ENCODE measurements at regions not wholly inside any gene's neighbourhood (a gene's known extent, or its start where the extent isn't known, plus 50 kb on each side); places are given as distances from the start of the nearest gene placed in this dataset.

- no peak overlapping the region for H2AFZ ChIP-seq (ENCODE audit: low read depth, low read length)
- no peaks in the 10 kb centered on the region for H3K36me3 ChIP-seq (ENCODE audit: insufficient read depth, low read length)
- no peak overlapping the region for H3K27ac ChIP-seq (ENCODE audit: low read length)
- ATAC-seq (ENCODE audit: insufficient read depth, low read depth) (no peak), DNase-seq (no peak)
- no peak overlapping the region for H3K4me3 ChIP-seq (ENCODE audit: low read depth in 1 of 2, low read length in 2 of 2)
- no peaks in the 10 kb centered on the region for H3K27me3 ChIP-seq (ENCODE audit: insufficient read depth, low read length, poor library complexity)
- no peak for TF ChIP-seq EZH2 (IDR thresholded peaks at IDR 0.05; ENCODE audit: borderline replicate concordance, low read depth, low read length, severe bottlenecking)
- TF ChIP-seq, protein P1, sequence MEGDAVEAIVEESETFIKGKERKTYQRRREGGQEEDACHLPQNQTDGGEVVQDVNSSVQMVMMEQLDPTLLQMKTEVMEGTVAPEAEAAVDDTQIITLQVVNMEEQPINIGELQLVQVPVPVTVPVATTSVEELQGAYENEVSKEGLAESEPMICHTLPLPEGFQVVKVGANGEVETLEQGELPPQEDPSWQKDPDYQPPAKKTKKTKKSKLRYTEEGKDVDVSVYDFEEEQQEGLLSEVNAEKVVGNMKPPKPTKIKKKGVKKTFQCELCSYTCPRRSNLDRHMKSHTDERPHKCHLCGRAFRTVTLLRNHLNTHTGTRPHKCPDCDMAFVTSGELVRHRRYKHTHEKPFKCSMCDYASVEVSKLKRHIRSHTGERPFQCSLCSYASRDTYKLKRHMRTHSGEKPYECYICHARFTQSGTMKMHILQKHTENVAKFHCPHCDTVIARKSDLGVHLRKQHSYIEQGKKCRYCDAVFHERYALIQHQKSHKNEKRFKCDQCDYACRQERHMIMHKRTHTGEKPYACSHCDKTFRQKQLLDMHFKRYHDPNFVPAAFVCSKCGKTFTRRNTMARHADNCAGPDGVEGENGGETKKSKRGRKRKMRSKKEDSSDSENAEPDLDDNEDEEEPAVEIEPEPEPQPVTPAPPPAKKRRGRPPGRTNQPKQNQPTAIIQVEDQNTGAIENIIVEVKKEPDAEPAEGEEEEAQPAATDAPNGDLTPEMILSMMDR (IDR thresholded peaks at IDR 0.05; ENCODE audit: borderline replicate concordance, extremely low read depth, low read length, poor library complexity, severe bottlenecking) = no peak
- H3K9ac ChIP-seq (ENCODE audit: low read depth, low read length) = no peak overlapping the region
- no peaks in the 10 kb centered on the region for H3K9me3 ChIP-seq (ENCODE audit: insufficient read depth, low read length, severe bottlenecking)
- H3K79me2 ChIP-seq (ENCODE audit: insufficient read depth, low read length) = no peaks in the 10 kb centered on the region
- H4K20me1 ChIP-seq (ENCODE audit: insufficient read depth, low read length) = no peaks in the 10 kb centered on the region
- no peaks in the 10 kb centered on the region for H3K4me1 ChIP-seq (ENCODE audit: insufficient read depth, low read length)
- H3K4me2 ChIP-seq (ENCODE audit: insufficient read depth, low read length) = no peak overlapping the region
Observed at GRCh38 chr14:57029620-57030253, 219.5 kb upstream of the OTX2 start.

DNA sequence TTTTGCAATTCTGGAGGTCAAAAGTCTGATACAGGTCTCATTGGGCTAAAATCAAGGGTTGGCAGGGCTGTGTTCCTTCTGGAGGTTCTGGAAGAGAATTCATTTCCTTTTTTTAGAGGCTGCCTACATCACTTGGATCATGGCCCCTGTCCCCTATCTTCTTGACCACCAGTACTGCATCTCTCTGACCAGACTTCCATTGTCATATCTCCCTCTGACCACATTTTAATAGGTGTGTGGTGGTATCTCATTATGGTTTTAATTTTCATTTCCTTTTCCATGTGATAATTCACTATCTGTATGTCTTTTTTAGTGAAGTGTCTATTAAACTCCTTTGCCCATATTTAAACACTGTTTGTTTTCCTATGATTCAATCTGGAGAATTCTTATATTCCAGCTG lies 215.2 kb upstream of the OTX2 start:
- Histone ChIP-seq H3K9ac (ENCODE audit: low read depth, low read length) (no peak overlapping the region), H3K4me2 (ENCODE audit: insufficient read depth, low read length) (no peak overlapping the region), H3K27me3 (ENCODE audit: insufficient read depth, low read length, poor library complexity) (no peaks in the 10 kb centered on the region), H2AFZ (ENCODE audit: low read depth, low read length) (no peak overlapping the region), H4K20me1 (ENCODE audit: insufficient read depth, low read length) (no peaks in the 10 kb centered on the region), H3K4me3 (ENCODE audit: low read depth in 1 of 2, low read length in 2 of 2) (no peak overlapping the region), H3K9me3 (ENCODE audit: insufficient read depth, low read length, severe bottlenecking) (no peaks in the 10 kb centered on the region), H3K36me3 (ENCODE audit: insufficient read depth, low read length) (no peaks in the 10 kb centered on the region), H3K4me1 (ENCODE audit: insufficient read depth, low read length) (no peaks in the 10 kb centered on the region), H3K27ac (ENCODE audit: low read length) (no peak overlapping the region), H3K79me2 (ENCODE audit: insufficient read depth, low read length) (no peaks in the 10 kb centered on the region)
- no peak for TF ChIP-seq EZH2 (IDR thresholded peaks at IDR 0.05; ENCODE audit: borderline replicate concordance, low read depth, low read length, severe bottlenecking)
- TF ChIP-seq, protein P1 (IDR thresholded peaks at IDR 0.05; ENCODE audit: borderline replicate concordance, extremely low read depth, low read length, poor library complexity, severe bottlenecking) = no peak
- ATAC-seq (ENCODE audit: insufficient read depth, low read depth) (no peak), DNase-seq (no peak)

GRCh38 chr14:57022608-57023007 lies 212.3 kb upstream of the OTX2 start:
- no peak overlapping the region for H3K4me2 ChIP-seq (ENCODE audit: insufficient read depth, low read length)
- H3K9ac ChIP-seq (ENCODE audit: low read depth, low read length) = no peak overlapping the region
- no peaks in the 10 kb centered on the region for H4K20me1 ChIP-seq (ENCODE audit: insufficient read depth, low read length)
- no peaks in the 10 kb centered on the region for H3K79me2 ChIP-seq (ENCODE audit: insufficient read depth, low read length)
- ATAC-seq (ENCODE audit: insufficient read depth, low read depth) (no peak), DNase-seq (no peak)
- no peak overlapping the region for H3K4me3 ChIP-seq (ENCODE audit: low read depth in 1 of 2, low read length in 2 of 2)
- TF ChIP-seq, protein P1 (IDR thresholded peaks at IDR 0.05; ENCODE audit: borderline replicate concordance, extremely low read depth, low read length, poor library complexity, severe bottlenecking) = no peak
- TF ChIP-seq EZH2 (IDR thresholded peaks at IDR 0.05; ENCODE audit: borderline replicate concordance, low read depth, low read length, severe bottlenecking) = no peak
- no peaks in the 10 kb centered on the region for H3K9me3 ChIP-seq (ENCODE audit: insufficient read depth, low read length, severe bottlenecking)
- no peaks in the 10 kb centered on the region for H3K27me3 ChIP-seq (ENCODE audit: insufficient read depth, low read length, poor library complexity)
- H2AFZ ChIP-seq (ENCODE audit: low read depth, low read length) = no peak overlapping the region
- no peaks in the 10 kb centered on the region for H3K36me3 ChIP-seq (ENCODE audit: insufficient read depth, low read length)
- no peak overlapping the region for H3K27ac ChIP-seq (ENCODE audit: low read length)
- H3K4me1 ChIP-seq (ENCODE audit: insufficient read depth, low read length) = no peaks in the 10 kb centered on the region

Data from DND-41 (cell line).